HT-29 (cell line): ENCODE measurements at regions not wholly inside any gene's neighbourhood (a gene's known extent, or its start where the extent isn't known, plus 50 kb on each side); places are given as distances from the start of the nearest gene placed in this dataset.
"Not testable (repeated sequence)": the region's sequence is repeated elsewhere in the genome, so short reads cannot be mapped to it uniquely, and the experiment has no call there.

Experiments
- DNase-seq: peaks from one replicate; pipeline ENCODE4 v3.0.0-alpha.2; 2015; ENCODE audit warnings: low spot score

GRCh38 chr7:106376026-106376799, 91.4 kb upstream of the NAMPT start:
- no peak for DNase-seq

DNA sequence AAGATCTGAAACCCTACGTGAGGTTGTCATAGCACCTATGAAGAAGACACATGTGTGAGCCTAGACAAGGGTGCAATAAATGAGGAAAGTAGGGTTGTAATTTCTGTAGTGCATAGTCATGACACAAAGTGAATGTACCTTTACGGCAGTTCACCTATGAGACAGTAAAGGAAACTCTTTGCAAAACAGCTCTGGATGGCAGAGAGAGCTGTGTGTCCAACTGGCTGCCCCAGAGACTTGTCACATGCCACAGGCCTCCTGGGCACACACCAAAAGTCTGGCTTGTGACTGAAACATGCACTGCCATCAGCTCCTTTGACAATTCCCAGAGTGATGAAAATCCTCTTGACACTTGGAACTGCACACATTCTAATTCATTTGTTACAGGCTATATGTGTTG, 90.7 kb upstream of the NAMPT start:
- no peak for DNase-seq

DNA sequence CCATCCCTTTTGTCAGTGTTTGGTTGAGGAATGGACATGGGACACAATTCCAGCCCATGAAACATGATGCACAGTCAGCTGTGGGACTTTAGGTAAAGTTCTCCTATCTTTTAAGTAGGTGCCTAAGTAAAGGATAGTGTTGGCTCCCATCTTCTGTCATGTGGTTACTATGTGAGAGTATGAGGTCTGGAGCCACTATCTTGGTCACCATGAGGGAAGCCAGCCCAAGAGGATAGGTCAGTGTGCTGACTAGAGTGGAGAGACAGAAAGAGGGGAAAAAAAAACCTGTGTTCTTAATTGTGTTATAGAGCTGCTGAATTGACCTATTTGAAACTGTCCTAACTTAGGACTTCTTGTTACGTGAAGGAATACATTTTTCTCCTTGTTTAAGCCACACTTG, 89.7 kb upstream of the NAMPT start:
- DNase-seq = no peak

GRCh38 chr7:106372595-106373318, 88.0 kb upstream of the NAMPT start:
- DNase-seq = no peak

GRCh38 chr7:106372126-106372525, 87.3 kb upstream of the NAMPT start:
- DNase-seq = no peak

DNA sequence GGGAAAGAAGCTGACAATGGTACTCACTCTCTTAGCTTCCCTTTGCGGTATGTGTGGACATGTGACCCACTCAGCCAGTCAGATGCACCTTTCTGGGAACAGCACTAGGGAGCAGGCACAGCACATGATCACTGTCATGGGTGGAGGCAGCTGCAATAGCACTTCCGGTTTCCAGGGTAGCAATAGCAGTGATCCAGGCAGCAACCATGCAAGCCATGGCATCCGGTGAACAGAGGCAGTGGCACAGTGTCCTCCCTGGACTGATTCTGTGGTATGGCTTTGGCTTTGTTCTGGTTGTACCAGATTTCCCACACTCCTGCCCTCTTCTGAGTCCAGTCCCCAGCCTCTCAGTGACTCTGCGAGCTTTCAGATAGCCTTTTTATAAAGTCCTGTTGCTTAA, 86.8 kb upstream of the NAMPT start:
- no peak for DNase-seq

DNA sequence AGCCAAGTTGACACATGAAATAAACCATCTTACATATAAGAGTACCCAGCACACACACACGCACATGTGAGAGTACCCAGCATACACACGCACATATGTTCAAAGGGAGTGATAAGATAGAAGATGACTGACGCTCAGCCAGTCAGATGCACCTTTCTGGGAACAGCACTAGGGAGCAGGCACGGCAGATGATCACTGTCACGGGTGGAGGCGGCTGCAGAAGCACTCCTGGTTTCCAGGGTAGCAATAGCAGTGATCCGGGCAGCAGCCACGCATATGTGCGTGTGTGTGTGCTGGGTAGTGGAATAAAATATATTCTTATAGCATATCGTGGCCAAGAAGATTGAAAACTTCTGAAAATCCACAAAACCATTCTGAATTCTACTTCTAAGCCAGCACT, 85.8 kb upstream of the NAMPT start:
- no peak for DNase-seq

GRCh38 chr7:106369816-106370215, 85.0 kb upstream of the NAMPT start:
- DNase-seq = no peak

GRCh38 chr7:106369352-106369751, 84.6 kb upstream of the NAMPT start:
- no peak for DNase-seq

DNA sequence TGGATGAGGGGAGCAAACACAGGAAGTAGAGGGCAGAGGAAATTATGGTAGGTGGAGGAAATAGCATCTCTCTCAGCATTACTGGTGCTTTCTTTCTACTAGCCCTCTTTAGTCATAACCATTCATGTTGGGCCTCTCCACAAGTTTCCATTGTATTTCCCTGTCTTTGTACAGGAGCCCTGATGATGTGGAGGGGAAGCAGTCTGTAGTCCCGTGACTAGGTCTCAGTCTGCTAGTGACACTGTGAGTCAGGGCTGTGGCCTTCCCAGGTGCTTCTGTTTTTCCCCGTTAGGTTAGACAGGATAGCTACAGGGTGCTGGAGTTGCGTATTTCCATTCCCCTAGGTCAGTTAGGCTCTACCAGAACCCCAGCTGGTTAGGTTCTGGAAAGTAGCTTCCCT, 82.9 kb upstream of the NAMPT start:
- DNase-seq = no peak

- DNase-seq = peak; percentile 20
Measured at GRCh38 chr7:106367018-106367420, 82.2 kb upstream of the NAMPT start.

GRCh38 chr7:106365252-106366005, 80.6 kb upstream of the NAMPT start:
- peak; percentile 61 for DNase-seq

GRCh38 chr7:106362507-106362906, 77.7 kb upstream of the NAMPT start:
- DNase-seq = not testable (repeated sequence)

DNA sequence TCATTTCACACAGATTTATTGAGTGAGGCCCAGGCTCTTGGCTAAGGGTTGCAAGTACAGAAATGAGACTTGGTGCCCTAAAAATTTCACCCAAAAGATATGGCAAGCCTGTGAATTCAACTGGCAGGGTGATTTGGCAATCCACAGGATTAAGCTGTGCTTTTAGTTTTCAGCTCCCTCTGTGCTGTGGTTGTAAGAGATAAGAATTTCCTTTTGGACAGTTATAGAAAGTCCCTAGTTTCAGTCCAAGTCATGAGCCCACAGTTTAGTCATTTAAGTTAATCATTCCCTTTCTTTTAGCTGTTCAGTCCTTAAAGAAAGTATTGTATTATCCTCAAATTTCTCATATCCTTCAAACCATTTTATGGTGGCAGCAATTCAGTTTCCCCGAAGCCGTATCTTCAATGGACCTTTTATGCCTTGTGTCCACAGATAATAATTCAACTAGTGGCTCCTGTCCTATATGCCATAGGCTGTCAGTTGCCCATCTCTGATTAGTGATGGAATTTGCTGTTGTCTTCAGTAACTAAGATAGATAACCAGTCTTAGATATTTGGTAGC, 73.4 kb upstream of the NAMPT start:
- no peak for DNase-seq

DNA sequence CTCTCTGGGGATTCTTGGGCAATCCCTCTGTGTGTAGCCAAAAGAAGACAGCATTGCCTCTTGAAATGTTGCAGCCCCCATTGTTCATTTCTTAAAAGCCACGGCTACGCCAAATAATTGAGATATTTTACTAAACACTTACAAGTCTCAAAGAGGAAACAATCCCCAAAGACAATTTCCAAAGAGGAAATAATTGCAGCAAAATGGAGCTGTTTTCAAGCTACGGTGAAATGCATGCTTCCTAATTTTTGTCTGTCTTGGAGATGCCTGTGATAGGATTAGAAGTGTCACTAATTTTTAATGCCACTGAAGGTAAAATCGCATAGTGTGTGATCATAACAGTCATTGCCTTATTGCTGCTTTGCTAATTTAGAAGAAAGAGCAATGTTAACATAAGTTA, 72.9 kb upstream of the NAMPT start:
- no peak for DNase-seq

DNA sequence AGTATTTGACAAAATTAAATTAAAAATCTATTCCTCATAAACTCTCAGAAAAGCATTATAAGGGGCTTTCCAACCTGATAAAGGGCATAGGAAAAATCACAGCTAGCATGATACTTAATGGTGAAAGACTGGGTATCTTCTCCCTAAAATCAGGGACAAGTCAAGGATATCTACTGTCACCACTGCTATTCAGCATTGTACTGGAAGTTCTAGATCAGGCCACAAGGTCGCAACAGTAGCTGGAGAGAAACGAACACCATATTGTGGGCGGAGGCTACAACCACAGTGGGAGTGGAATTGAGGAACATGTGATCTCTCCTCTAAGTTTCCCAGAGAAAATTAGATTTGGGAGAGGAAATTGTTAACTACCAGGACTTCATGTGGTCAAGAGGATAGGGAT, 70.0 kb upstream of the NAMPT start:
- no peak for DNase-seq

DNA sequence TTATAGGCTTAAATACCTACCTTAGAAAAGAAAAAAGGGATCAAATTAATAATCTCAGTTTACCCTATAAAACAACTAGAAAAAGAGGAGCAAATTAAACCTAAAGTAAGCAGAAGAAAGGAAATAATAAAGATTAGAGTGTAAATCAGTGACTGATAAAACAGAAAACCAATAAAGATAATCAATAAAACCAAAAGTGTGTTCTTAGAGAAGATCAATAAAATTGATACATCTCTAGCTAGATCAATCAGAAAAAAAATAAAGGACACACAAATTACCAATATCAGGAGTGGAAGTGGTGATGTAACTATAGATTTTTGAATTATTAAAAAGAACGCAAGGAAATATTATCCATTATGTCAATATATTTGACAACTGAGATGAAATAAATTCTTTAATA, 69.2 kb upstream of the NAMPT start:
- no peak for DNase-seq

DNA sequence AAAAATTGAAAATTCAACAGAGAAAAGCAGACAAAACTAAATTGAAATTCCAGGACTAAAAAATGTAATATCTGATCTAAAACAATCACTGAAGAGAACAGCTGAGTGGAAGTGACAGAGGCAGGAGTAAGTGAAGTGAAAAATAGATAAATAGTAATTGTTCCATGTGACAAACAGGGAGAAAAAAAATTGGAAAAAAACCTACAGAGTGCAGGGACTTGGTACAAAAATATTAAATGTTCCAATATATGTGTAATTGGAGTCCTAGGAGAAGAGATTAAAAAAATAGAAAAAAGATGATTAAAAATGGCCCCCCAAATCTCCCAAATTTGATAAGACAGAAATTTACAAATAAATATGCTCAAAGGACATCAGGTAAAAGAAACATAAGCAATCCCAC, 63.4 kb upstream of the NAMPT start:
- DNase-seq = no peak

DNA sequence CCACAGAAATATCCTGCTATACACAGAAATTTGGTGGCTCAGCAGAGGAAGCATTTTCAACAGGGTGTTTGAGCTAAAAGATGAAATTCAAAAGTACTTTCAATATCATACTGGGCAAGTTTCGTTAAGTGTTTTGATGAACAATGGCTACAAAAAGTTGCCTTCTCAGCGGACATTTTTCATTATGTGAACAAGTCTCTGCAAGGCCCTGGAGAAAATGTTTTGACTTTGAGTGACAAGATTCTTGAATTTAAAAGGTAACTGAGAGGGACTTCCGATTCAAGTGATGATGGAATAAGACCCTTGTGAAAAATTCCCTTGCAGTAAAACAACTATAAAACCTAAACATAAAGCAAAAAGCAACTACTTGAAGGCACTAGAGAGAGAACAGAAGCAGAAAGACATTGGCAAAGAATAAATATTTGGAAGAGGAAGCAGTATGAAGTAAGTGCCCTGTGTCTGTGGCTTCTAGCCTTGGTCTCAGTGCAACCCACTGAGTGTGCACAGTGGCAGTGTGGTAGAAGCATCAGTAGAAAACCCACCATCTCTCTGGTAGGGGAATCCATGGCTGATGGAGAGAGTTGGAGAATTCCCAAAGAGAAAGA, 62.5 kb upstream of the NAMPT start:
- no peak for DNase-seq

- peak; percentile 79 for DNase-seq
Measured at GRCh38 chr7:106346678-106347217, 62.0 kb upstream of the NAMPT start.

DNA sequence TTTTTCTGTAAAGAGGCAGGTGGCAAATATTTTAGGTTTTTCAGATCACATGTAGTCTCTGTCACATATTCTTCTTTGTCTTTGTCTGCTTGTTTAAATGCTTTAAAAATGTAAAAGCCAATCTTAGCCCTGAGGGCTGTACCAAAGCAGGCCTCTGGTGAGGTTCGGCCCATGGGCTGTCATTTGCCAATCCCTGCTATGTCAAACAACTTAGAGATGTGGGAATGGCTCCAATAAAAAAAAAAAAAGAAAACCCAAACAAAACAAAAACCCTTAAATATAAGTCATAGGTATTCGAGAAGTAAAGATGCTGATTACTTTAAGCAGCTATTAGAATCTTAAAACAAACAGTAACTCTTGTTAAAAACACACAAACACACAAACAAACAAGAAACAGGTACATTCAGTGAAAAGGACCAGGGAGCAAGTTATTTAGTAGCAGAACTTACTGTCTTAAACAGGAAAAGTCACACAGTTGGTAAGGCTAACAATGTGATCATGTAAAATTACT, 61.4 kb upstream of the NAMPT start:
- no peak for DNase-seq
